ENCODE measurements at regions not wholly inside any gene's neighbourhood (a gene's known extent, or its start where the extent isn't known, plus 50 kb on each side); places are given as distances from the start of the nearest gene placed in this dataset.

GRCh38 chr9:88725300-88726019 lies 190.5 kb downstream of the NXNL2 start:
- 20% methylated on average over 3 of the region's 3 CpGs for WGBS (ENCODE audit: insufficient coverage, insufficient replicate concordance, low lambda C conversion rate, missing lambda C conversion rate)
- no TSS peak for BruUV-seq (replicated peaks)
- Histone ChIP-seq H3K9me3 (replicated peaks; ENCODE audit: control insufficient read depth, insufficient read depth, low read length) (no peaks in the 10 kb centered on the region), H3K79me2 (ENCODE audit: control insufficient read depth, insufficient read depth, low read length) (no peaks in the 10 kb centered on the region), H3K27ac (ENCODE audit: control insufficient read depth, insufficient read depth) (no peak overlapping the region), H3K4me3 (no peak overlapping the region), H2AFZ (ENCODE audit: control insufficient read depth, low read depth, low read length) (no peak overlapping the region), H3K9ac (ENCODE audit: control insufficient read depth, insufficient read depth, low read length) (no peak overlapping the region), H4K20me1 (ENCODE audit: control insufficient read depth, insufficient read depth) (no peaks in the 10 kb centered on the region), H3K36me3 (ENCODE audit: control insufficient read depth in 2 of 2, insufficient read depth in 2 of 2, low read length in 1 of 2) (no peaks in the 10 kb centered on the region), H3K4me1 (ENCODE audit: control insufficient read depth, insufficient read depth, low read length) (no peaks in the 10 kb centered on the region), H3K27me3 (replicated peaks in 1 of 2; ENCODE audit: control insufficient read depth in 2 of 2, insufficient read depth in 2 of 2, low read length in 1 of 2) (no peaks in the 10 kb centered on the region), H3K4me2 (ENCODE audit: control insufficient read depth, insufficient read depth) (no peak overlapping the region)
- FAIRE-seq (no peak), ATAC-seq (no peak), DNase-seq (ENCODE audit: low read depth, low spot score) (no peak)
- ChIA-PET SMC1A (ENCODE audit: uncharacterized antibody, unreplicated experiment) (no interaction called here), RAD21 (ENCODE audit: unreplicated experiment) (no interaction called here), CTCF (no interaction called here), POLR2A (no interaction called here)
- in situ Hi-C loops (cut with MboI): no loop called here
- intact Hi-C loops (cut with micrococcal nuclease; ENCODE audit: unreplicated experiment): no loop called here
- TF ChIP-seq FOXK2 (IDR thresholded peaks at IDR 0.05): no peak
- no peak for TF ChIP-seq SMARCA5 (IDR thresholded peaks at IDR 0.05)
- TF ChIP-seq MLLT1 (IDR thresholded peaks at IDR 0.05): no peak

- intact Hi-C loops (cut with micrococcal nuclease; ENCODE audit: unreplicated experiment) (no loop called here), in situ Hi-C loops (cut with MboI) (no loop called here)
- no TSS peak for BruUV-seq (replicated peaks)
- ChIA-PET SMC1A (ENCODE audit: uncharacterized antibody, unreplicated experiment) (no interaction called here), RAD21 (ENCODE audit: unreplicated experiment) (no interaction called here), CTCF (no interaction called here), POLR2A (no interaction called here)
- no peak for FAIRE-seq
- H3K9ac ChIP-seq (ENCODE audit: control insufficient read depth, insufficient read depth, low read length): no peak overlapping the region
- no peak for DNase-seq (ENCODE audit: low read depth, low spot score)
- H3K36me3 ChIP-seq (ENCODE audit: control insufficient read depth in 2 of 2, insufficient read depth in 2 of 2, low read length in 1 of 2): no peaks in the 10 kb centered on the region
- H3K79me2 ChIP-seq (ENCODE audit: control insufficient read depth, insufficient read depth, low read length): no peaks in the 10 kb centered on the region
- no peaks in the 10 kb centered on the region for H3K27me3 ChIP-seq (replicated peaks in 1 of 2; ENCODE audit: control insufficient read depth in 2 of 2, insufficient read depth in 2 of 2, low read length in 1 of 2)
- H3K27ac ChIP-seq (ENCODE audit: control insufficient read depth, insufficient read depth): no peak overlapping the region
- 0% methylated on average over 2 of the region's 2 CpGs for WGBS (ENCODE audit: insufficient coverage, insufficient replicate concordance, low lambda C conversion rate, missing lambda C conversion rate)
- H3K4me3 ChIP-seq: no peak overlapping the region
- no peaks in the 10 kb centered on the region for H3K4me1 ChIP-seq (ENCODE audit: control insufficient read depth, insufficient read depth, low read length)
- H3K4me2 ChIP-seq (ENCODE audit: control insufficient read depth, insufficient read depth): no peak overlapping the region
- no peaks in the 10 kb centered on the region for H3K9me3 ChIP-seq (replicated peaks; ENCODE audit: control insufficient read depth, insufficient read depth, low read length)
- ATAC-seq: no peak
- no peak overlapping the region for H2AFZ ChIP-seq (ENCODE audit: control insufficient read depth, low read depth, low read length)
- TF ChIP-seq ZBTB33 (IDR thresholded peaks at IDR 0.05): no peak
- TF ChIP-seq PAX8 (IDR thresholded peaks at IDR 0.05): no peak
- no peak for TF ChIP-seq STAT1 (conservative IDR thresholded peaks at IDR 0.05)
- TF ChIP-seq RB1 (IDR thresholded peaks at IDR 0.05; ENCODE audit: borderline replicate concordance): no peak
- TF ChIP-seq GABPA (IDR thresholded peaks at IDR 0.05; ENCODE audit: low read depth): no peak
- TF ChIP-seq HSF1 (IDR thresholded peaks at IDR 0.05; ENCODE audit: low read depth, low read length): no peak
- no peak for TF ChIP-seq HDAC2 (IDR thresholded peaks at IDR 0.05)
- TF ChIP-seq SRF (IDR thresholded peaks at IDR 0.05; ENCODE audit: low read depth in 2 of 2, low read length in 2 of 2): no peak
- no peak for TF ChIP-seq NR2C2 (IDR thresholded peaks at IDR 0.05; ENCODE audit: borderline replicate concordance, control insufficient read depth, insufficient read length, low read depth)
- TF ChIP-seq KDM1A (IDR thresholded peaks at IDR 0.05; ENCODE audit: borderline replicate concordance): no peak
- TF ChIP-seq SREBF1 (IDR thresholded peaks at IDR 0.05; ENCODE audit: low read length): no peak
- H4K20me1 ChIP-seq (ENCODE audit: control insufficient read depth, insufficient read depth): no peaks in the 10 kb centered on the region
Observed at GRCh38 chr9:88726803-88727202, 191.8 kb downstream of the NXNL2 start.
